ENCODE measurements at regions not wholly inside any gene's neighbourhood (a gene's known extent, or its start where the extent isn't known, plus 50 kb on each side); places are given as distances from the start of the nearest gene placed in this dataset.

DNA sequence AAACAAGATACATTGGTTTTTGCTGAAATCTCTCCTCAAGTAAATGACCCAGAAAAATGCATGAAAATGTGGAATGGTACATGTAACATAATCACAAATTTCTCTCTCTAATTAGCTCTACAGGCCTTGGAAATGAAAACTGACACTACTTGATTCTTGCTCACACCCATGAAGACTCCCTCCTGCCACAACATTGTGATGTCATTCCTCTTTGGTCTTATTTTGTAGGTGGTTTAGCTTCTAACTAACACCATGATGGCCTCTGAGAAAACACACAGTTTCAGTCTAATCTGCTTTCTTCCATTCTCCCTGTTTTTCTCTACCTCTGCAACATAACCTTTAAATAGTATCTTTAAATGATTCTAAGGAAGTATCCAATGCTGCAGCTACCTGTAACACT is 78.6 kb upstream of the FAM174A start:
- TF ChIP-seq, protein P1, sequence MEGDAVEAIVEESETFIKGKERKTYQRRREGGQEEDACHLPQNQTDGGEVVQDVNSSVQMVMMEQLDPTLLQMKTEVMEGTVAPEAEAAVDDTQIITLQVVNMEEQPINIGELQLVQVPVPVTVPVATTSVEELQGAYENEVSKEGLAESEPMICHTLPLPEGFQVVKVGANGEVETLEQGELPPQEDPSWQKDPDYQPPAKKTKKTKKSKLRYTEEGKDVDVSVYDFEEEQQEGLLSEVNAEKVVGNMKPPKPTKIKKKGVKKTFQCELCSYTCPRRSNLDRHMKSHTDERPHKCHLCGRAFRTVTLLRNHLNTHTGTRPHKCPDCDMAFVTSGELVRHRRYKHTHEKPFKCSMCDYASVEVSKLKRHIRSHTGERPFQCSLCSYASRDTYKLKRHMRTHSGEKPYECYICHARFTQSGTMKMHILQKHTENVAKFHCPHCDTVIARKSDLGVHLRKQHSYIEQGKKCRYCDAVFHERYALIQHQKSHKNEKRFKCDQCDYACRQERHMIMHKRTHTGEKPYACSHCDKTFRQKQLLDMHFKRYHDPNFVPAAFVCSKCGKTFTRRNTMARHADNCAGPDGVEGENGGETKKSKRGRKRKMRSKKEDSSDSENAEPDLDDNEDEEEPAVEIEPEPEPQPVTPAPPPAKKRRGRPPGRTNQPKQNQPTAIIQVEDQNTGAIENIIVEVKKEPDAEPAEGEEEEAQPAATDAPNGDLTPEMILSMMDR (IDR thresholded peaks at IDR 0.05) = no peak
- no peak for TF ChIP-seq ZFX (IDR thresholded peaks at IDR 0.05; ENCODE audit: borderline replicate concordance)
